HEK293 (cell line): ENCODE measurements at regions not wholly inside any gene's neighbourhood (a gene's known extent, or its start where the extent isn't known, plus 50 kb on each side); places are given as distances from the start of the nearest gene placed in this dataset.

Experiments
- YY1 ChIP-seq: fragments of 450-650 bp; formaldehyde crosslinking; IDR thresholded peaks from 2 replicates; pipeline ENCODE4 v1.5.1; 2018; ENCODE audit warnings: missing biosample characterization, missing genetic modification characterization
- ZNF114 ChIP-seq: fragments of 450-650 bp; formaldehyde crosslinking; IDR thresholded peaks from 2 replicates; pipeline ENCODE4 v1.5.0; 2017; ENCODE audit warnings: missing biosample characterization, missing genetic modification characterization
- ZNF221 ChIP-seq: fragments of 450-650 bp; formaldehyde crosslinking; IDR thresholded peaks from 2 replicates; pipeline ENCODE4 v1.5.1; 2017; ENCODE audit warnings: missing biosample characterization, missing genetic modification characterization, borderline replicate concordance
- ZNF670 ChIP-seq: fragments of 450-650 bp; formaldehyde crosslinking; IDR thresholded peaks from 2 replicates; pipeline ENCODE4 v1.5.1; 2016; ENCODE audit warnings: missing biosample characterization, missing genetic modification characterization, low read depth
- ZNF707 ChIP-seq: fragments of 450-650 bp; formaldehyde crosslinking; IDR thresholded peaks from 2 replicates; pipeline ENCODE4 v1.5.1; 2016; ENCODE audit warnings: missing biosample characterization, missing genetic modification characterization
- ZSCAN23 ChIP-seq: fragments of 450-650 bp; formaldehyde crosslinking; IDR thresholded peaks from 2 replicates; pipeline ENCODE4 v1.5.1; 2016; ENCODE audit warnings: missing biosample characterization, missing genetic modification characterization
- TF ChIP-seq, protein P1 (sequence below): fragments of 450-650 bp; formaldehyde crosslinking; IDR thresholded peaks from 2 replicates; pipeline ENCODE4 v1.5.1; 2016; ENCODE audit warnings: missing biosample characterization, missing genetic modification characterization
- TF ChIP-seq, protein P2 (sequence below): fragments of 450-650 bp; formaldehyde crosslinking; IDR thresholded peaks from 2 replicates; pipeline ENCODE4 v1.5.1; 2016; ENCODE audit warnings: missing biosample characterization, missing genetic modification characterization, borderline replicate concordance
- TF ChIP-seq, protein P3 (sequence below): fragments of 450-650 bp; formaldehyde crosslinking; IDR thresholded peaks from 2 replicates; pipeline ENCODE4 v1.5.1; 2016; ENCODE audit warnings: missing biosample characterization, missing genetic modification characterization

DNA sequence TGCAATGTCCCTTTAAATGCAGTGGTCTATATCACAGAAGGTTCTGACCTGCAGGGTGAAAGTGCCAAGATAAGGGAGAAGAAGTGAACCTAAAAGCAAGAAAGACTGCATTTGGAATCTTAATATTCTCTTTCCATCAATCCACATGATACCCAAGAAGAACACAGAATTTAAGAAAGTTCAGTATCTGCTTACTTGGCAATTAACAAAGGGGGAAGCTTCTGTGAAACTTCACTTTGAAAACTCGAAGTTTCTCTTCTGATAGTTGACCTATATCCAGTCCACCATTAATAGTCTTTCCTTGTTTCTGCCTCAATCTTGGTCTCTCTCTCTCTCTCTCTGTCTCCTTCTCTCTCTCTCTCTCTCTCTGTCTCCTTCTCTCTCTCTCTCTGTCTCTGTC, 592.0 kb downstream of the UTRN start:
- TF ChIP-seq, protein P1, sequence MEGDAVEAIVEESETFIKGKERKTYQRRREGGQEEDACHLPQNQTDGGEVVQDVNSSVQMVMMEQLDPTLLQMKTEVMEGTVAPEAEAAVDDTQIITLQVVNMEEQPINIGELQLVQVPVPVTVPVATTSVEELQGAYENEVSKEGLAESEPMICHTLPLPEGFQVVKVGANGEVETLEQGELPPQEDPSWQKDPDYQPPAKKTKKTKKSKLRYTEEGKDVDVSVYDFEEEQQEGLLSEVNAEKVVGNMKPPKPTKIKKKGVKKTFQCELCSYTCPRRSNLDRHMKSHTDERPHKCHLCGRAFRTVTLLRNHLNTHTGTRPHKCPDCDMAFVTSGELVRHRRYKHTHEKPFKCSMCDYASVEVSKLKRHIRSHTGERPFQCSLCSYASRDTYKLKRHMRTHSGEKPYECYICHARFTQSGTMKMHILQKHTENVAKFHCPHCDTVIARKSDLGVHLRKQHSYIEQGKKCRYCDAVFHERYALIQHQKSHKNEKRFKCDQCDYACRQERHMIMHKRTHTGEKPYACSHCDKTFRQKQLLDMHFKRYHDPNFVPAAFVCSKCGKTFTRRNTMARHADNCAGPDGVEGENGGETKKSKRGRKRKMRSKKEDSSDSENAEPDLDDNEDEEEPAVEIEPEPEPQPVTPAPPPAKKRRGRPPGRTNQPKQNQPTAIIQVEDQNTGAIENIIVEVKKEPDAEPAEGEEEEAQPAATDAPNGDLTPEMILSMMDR (tag by site-specific recombination) = no peak
- TF ChIP-seq ZNF221 (no peak), ZNF670 (tag by site-specific recombination) (no peak), ZSCAN23 (tag by site-specific recombination) (no peak), YY1 (tag by site-specific recombination) (no peak), ZNF114 (tag by site-specific recombination) (no peak), ZNF707 (tag by site-specific recombination) (no peak)
- TF ChIP-seq, protein P2, sequence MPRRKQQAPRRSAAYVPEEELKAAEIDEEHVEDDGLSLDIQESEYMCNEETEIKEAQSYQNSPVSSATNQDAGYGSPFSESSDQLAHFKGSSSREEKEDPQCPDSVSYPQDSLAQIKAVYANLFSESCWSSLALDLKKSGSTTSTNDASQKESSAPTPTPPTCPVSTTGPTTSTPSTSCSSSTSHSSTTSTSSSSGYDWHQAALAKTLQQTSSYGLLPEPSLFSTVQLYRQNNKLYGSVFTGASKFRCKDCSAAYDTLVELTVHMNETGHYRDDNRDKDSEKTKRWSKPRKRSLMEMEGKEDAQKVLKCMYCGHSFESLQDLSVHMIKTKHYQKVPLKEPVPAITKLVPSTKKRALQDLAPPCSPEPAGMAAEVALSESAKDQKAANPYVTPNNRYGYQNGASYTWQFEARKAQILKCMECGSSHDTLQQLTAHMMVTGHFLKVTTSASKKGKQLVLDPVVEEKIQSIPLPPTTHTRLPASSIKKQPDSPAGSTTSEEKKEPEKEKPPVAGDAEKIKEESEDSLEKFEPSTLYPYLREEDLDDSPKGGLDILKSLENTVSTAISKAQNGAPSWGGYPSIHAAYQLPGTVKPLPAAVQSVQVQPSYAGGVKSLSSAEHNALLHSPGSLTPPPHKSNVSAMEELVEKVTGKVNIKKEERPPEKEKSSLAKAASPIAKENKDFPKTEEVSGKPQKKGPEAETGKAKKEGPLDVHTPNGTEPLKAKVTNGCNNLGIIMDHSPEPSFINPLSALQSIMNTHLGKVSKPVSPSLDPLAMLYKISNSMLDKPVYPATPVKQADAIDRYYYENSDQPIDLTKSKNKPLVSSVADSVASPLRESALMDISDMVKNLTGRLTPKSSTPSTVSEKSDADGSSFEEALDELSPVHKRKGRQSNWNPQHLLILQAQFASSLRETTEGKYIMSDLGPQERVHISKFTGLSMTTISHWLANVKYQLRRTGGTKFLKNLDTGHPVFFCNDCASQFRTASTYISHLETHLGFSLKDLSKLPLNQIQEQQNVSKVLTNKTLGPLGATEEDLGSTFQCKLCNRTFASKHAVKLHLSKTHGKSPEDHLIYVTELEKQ (tag by site-specific recombination) = no peak
- TF ChIP-seq, protein P3, sequence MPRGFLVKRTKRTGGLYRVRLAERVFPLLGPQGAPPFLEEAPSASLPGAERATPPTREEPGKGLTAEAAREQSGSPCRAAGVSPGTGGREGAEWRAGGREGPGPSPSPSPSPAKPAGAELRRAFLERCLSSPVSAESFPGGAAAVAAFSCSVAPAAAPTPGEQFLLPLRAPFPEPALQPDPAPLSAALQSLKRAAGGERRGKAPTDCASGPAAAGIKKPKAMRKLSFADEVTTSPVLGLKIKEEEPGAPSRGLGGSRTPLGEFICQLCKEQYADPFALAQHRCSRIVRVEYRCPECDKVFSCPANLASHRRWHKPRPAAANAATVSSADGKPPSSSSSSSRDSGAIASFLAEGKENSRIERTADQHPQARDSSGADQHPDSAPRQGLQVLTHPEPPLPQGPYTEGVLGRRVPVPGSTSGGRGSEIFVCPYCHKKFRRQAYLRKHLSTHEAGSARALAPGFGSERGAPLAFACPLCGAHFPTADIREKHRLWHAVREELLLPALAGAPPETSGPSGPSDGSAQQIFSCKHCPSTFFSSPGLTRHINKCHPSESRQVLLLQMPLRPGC (tag by site-specific recombination) = no peak
